Memory B cell (primary cell): ENCODE measurements at regions not wholly inside any gene's neighbourhood (a gene's known extent, or its start where the extent isn't known, plus 50 kb on each side); places are given as distances from the start of the nearest gene placed in this dataset.

Source experiments
- ATAC-seq: fragments of 150-1000 bp; cut with Tn5 transposase; 2 replicates; pipeline ENCODE4 v1.10.0; 2021; ENCODE audit warnings: low read depth, mild to moderate bottlenecking, moderate library complexity
- DNase-seq, 2 donors: peaks; one replicate each; pipeline ENCODE4 v3.0.0; 2022; ENCODE audit warnings: low spot score in 2 of 2
- H3K27ac Mint-ChIP-seq: one replicate; pipeline ENCODE4 v1.8.0; 2022; ENCODE audit warnings: mild to moderate bottlenecking, moderate library complexity, mixed read lengths
- H3K27me3 Mint-ChIP-seq: one replicate; pipeline ENCODE4 v1.8.0; 2022; ENCODE audit warnings: mixed read lengths
- H3K36me3 Mint-ChIP-seq: one replicate; pipeline ENCODE4 v1.8.0; 2022; ENCODE audit warnings: mild to moderate bottlenecking, mixed read lengths
- H3K4me1 Mint-ChIP-seq: one replicate; pipeline ENCODE4 v1.8.0; 2022; ENCODE audit warnings: mixed read lengths
- H3K4me3 Mint-ChIP-seq: one replicate; pipeline ENCODE4 v1.8.0; 2022; ENCODE audit warnings: mild to moderate bottlenecking, moderate library complexity, mixed read lengths
- H3K9me3 Mint-ChIP-seq: one replicate; pipeline ENCODE4 v1.8.0; 2022; ENCODE audit warnings: mixed read lengths

- DNase-seq (no peak), ATAC-seq (no peak)
- peaks cover 3% of the 10 kb centered on the region for H3K4me1 Mint-ChIP-seq
- no peak overlapping the region for H3K27ac Mint-ChIP-seq
- H3K27me3 Mint-ChIP-seq, result peaks cover 4% of the 10 kb centered on the region
- H3K4me3 Mint-ChIP-seq, result no peak overlapping the region
- H3K36me3 Mint-ChIP-seq, result no peaks in the 10 kb centered on the region
- no peaks in the 10 kb centered on the region for H3K9me3 Mint-ChIP-seq
Measured at GRCh38 chr4:111650146-111650545, 495.1 kb upstream of the FAM241A start.

GRCh38 chr4:111650674-111651086 lies 494.6 kb upstream of the FAM241A start:
- Mint-ChIP-seq H3K9me3 (no peaks in the 10 kb centered on the region), H3K4me1 (peaks cover 3% of the 10 kb centered on the region), H3K27me3 (peaks cover 4% of the 10 kb centered on the region), H3K27ac (no peak overlapping the region), H3K36me3 (no peaks in the 10 kb centered on the region), H3K4me3 (no peak overlapping the region)
- DNase-seq, result no peak
- ATAC-seq, result no peak

DNA sequence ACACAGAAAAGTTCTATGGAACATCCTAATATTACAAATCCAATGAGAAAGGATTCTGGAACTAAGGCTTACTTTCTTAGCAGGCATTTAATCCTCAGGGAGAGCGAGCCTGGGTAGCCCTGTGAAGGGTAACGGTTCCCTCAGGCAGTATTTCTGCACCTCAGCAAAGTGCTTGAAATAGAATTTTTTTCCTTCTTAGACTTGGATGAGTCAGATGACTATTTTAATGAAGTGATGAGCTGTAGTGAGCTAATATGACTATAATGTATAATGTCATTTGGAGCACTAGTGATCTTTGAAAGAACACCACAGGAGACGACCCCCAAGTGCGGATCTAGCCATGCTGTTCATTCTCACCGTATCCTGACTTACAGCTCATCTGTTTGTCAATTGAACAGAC lies 493.0 kb upstream of the FAM241A start:
- Mint-ChIP-seq H3K4me1 (peaks cover 3% of the 10 kb centered on the region), H3K9me3 (no peaks in the 10 kb centered on the region), H3K27me3 (peaks cover 4% of the 10 kb centered on the region), H3K4me3 (no peak overlapping the region), H3K36me3 (no peaks in the 10 kb centered on the region), H3K27ac (no peak overlapping the region)
- ATAC-seq, result no peak
- no peak for DNase-seq

DNA sequence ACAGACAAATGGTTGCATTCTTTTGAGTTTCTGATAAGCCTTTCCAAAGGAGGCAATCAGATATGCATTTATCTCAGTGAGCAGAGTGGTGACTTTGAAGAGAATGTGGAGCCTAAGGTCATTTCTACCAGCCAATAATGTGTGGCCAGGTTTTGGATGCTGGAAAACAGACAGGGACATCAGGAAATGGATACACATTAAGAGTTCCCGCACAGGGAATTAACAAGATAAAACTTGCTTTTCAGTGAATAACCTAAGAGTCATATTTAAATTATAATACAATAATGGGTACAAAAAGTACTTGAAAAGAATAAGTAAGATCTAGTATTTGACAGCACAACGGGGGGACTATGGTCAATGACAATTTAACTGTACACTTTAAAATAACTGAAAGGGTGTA lies 492.3 kb upstream of the FAM241A start:
- no peak overlapping the region for H3K4me3 Mint-ChIP-seq
- H3K4me1 Mint-ChIP-seq, result peaks cover 3% of the 10 kb centered on the region
- H3K36me3 Mint-ChIP-seq, result no peaks in the 10 kb centered on the region
- peaks cover 4% of the 10 kb centered on the region for H3K27me3 Mint-ChIP-seq
- no peak for ATAC-seq
- H3K27ac Mint-ChIP-seq, result no peak overlapping the region
- H3K9me3 Mint-ChIP-seq, result no peaks in the 10 kb centered on the region
- DNase-seq, result no peak

DNA sequence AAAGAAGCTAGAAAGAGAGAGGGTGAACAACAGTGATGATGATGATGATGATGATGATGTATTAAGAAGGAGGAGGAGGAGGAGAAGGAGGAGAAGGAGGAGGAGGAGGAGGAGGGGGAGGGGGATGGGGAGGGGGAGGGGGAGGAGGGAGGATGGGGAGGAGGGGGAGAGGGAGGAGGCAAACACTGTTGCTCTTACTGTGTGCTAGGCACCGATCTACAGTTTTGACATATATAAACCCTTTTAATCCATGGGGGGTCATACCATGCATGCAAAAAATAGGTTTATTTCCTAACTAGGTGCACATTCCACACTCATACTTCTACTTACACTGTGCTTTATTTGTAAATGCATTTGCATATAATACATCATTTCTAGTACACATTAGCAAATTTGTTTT lies 482.8 kb upstream of the FAM241A start:
- no peak for DNase-seq
- Mint-ChIP-seq H3K4me1 (peaks cover 3% of the 10 kb centered on the region), H3K9me3 (peaks cover 3% of the 10 kb centered on the region), H3K36me3 (no peaks in the 10 kb centered on the region), H3K27ac (no peak overlapping the region), H3K27me3 (no peaks in the 10 kb centered on the region), H3K4me3 (no peak overlapping the region)
- ATAC-seq, result no peak

- Mint-ChIP-seq H3K36me3 (no peaks in the 10 kb centered on the region), H3K4me3 (no peak overlapping the region), H3K27ac (no peak overlapping the region), H3K9me3 (peaks cover 3% of the 10 kb centered on the region), H3K4me1 (peaks cover 3% of the 10 kb centered on the region), H3K27me3 (no peaks in the 10 kb centered on the region)
- no peak for DNase-seq
- no peak for ATAC-seq
Measured at GRCh38 chr4:111664308-111664945, 480.8 kb upstream of the FAM241A start.

DNA sequence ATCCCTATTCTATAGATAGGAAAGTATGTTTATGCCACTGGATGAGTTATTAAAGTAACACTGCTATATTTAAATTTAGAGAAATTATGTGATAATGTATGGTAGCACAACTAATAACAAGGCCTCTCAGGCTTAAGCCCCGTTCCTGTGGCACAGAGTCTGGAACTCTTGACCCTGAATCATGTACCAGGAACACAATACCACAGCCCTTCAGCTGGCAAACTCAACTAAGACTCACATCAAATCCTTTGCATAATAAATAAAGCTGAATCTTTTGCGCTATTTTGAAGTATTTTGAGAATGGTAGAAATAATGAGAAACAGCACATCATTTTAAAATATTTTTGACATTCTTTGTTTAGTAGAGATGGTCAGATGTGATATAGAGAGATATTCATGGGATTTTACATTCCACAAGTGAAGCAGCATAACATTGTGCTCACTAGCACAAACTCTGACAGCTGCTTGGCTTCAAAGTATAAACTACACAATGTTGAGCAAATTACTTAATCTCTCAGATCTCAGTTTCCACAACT lies 478.4 kb upstream of the FAM241A start:
- ATAC-seq (no peak), DNase-seq (no peak)
- Mint-ChIP-seq H3K27me3 (no peaks in the 10 kb centered on the region), H3K4me3 (no peak overlapping the region), H3K9me3 (peaks cover 3% of the 10 kb centered on the region), H3K4me1 (peaks cover 3% of the 10 kb centered on the region), H3K36me3 (no peaks in the 10 kb centered on the region), H3K27ac (no peak overlapping the region)

GRCh38 chr4:111671756-111672155 lies 473.5 kb upstream of the FAM241A start:
- Mint-ChIP-seq H3K36me3 (no peaks in the 10 kb centered on the region), H3K9me3 (no peaks in the 10 kb centered on the region), H3K4me3 (no peak overlapping the region), H3K27me3 (no peaks in the 10 kb centered on the region), H3K27ac (no peak overlapping the region), H3K4me1 (no peaks in the 10 kb centered on the region)
- ATAC-seq (no peak), DNase-seq (no peak)

- Mint-ChIP-seq H3K9me3 (no peaks in the 10 kb centered on the region), H3K36me3 (no peaks in the 10 kb centered on the region)
Measured at GRCh38 chr4:111675746-111676145, 469.5 kb upstream of the FAM241A start.

DNA sequence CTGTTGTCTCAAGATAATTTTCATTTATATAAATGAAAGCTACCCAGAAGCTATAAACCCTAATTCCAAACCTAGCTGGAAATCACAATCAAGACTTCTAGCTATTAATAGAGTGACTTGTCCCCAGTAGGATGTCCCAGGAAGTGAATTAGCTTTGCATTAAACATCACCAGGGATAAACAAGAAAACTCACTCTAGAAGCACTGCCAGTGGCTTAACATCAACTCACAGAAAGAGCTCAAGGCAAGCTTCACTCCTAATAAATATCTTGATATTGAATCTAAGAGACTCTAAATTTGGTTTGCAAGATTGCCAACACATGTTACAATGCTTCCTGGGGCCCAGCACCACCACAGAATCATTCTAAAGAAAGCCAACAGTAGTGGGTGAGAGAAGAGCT lies 468.7 kb upstream of the FAM241A start:
- Mint-ChIP-seq H3K36me3 (no peaks in the 10 kb centered on the region), H3K4me3 (no peak overlapping the region), H3K4me1 (peaks cover 2% of the 10 kb centered on the region), H3K9me3 (no peaks in the 10 kb centered on the region), H3K27me3 (no peaks in the 10 kb centered on the region), H3K27ac (no peak overlapping the region)
- DNase-seq, result no peak
- no peak for ATAC-seq

More at GRCh38 chr4:111675746-111676145, 469.5 kb upstream of the FAM241A start:
- Mint-ChIP-seq H3K27me3 (no peaks in the 10 kb centered on the region), H3K4me1 (peaks cover 2% of the 10 kb centered on the region), H3K4me3 (no peak overlapping the region), H3K27ac (no peak overlapping the region)
- no peak for ATAC-seq
- DNase-seq, result no peak

GRCh38 chr4:111678479-111678878 lies 466.8 kb upstream of the FAM241A start:
- Mint-ChIP-seq H3K9me3 (no peaks in the 10 kb centered on the region), H3K4me1 (peaks cover 2% of the 10 kb centered on the region), H3K27me3 (no peaks in the 10 kb centered on the region), H3K36me3 (no peaks in the 10 kb centered on the region), H3K27ac (no peak overlapping the region), H3K4me3 (no peak overlapping the region)
- ATAC-seq (no peak), DNase-seq (no peak)

DNA sequence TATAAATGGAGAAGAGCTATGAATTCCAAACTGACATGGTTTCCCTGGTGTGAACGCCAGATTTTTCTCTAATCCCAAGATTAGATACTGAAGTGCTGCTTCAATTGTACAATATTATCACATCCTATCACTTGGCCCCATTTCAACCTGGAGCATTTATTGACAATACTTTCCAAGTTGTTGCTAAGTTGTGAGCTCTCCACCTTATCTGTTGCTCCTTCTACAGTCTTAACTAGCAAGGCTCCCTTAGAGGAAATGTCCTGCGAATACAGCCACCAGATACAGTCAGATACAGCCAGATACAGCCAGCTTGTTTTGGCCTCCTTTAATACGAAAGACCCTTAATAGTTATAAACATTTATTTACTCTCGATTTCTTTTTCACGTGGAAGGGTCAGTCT lies 466.3 kb upstream of the FAM241A start:
- H3K4me1 Mint-ChIP-seq, result peaks cover 2% of the 10 kb centered on the region
- no peaks in the 10 kb centered on the region for H3K36me3 Mint-ChIP-seq
- no peaks in the 10 kb centered on the region for H3K27me3 Mint-ChIP-seq
- DNase-seq, result no peak
- H3K9me3 Mint-ChIP-seq, result no peaks in the 10 kb centered on the region
- no peak for ATAC-seq
- no peak overlapping the region for H3K4me3 Mint-ChIP-seq
- no peak overlapping the region for H3K27ac Mint-ChIP-seq

- H3K4me1 Mint-ChIP-seq, result peaks cover 2% of the 10 kb centered on the region
- H3K27me3 Mint-ChIP-seq, result no peaks in the 10 kb centered on the region
- H3K36me3 Mint-ChIP-seq, result no peaks in the 10 kb centered on the region
- ATAC-seq (no peak), DNase-seq (no peak)
- no peak overlapping the region for H3K4me3 Mint-ChIP-seq
- H3K27ac Mint-ChIP-seq, result no peak overlapping the region
- no peaks in the 10 kb centered on the region for H3K9me3 Mint-ChIP-seq
Measured at GRCh38 chr4:111681270-111681669, 464.0 kb upstream of the FAM241A start.

DNA sequence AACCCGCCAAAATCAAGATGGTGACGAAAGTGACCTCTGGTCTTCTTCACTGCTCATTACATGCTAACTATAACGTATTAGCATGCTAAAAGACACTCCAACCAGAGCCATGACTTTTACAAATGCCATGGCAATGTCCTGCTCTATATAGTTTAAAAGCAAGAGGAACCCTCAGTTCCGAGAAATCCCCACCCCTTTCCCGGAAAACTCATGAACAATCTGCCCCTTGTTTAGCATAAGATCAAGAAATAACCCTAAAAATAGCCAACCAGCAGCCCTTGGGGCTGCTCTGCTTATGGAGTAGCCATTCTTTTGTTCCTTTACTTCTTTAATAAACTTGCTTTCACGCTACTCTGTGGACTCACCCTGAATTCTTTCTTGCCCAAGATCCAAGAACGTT lies 463.5 kb upstream of the FAM241A start:
- Mint-ChIP-seq H3K9me3 (no peaks in the 10 kb centered on the region), H3K27ac (no peak overlapping the region), H3K4me1 (peaks cover 2% of the 10 kb centered on the region), H3K4me3 (no peak overlapping the region), H3K27me3 (no peaks in the 10 kb centered on the region), H3K36me3 (no peaks in the 10 kb centered on the region)
- no peak for DNase-seq
- no peak for ATAC-seq

DNA sequence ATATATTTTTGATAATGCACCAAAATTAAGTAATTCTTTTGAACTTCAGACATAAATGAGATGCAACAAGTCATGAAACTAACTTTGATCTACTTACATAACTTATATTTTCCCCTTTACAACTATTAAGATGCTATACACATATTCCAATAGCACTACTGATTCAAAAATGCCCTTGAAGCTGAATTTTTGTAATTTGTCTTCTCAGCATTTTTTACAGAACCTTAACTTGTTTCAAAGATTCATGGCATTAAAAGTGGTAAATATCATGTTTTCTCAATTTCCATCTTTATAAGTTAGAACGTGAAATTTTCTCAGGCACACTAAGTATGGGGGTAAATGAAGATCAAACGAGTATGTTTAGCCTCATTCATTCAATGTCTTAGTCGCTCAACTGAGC lies 460.0 kb upstream of the FAM241A start:
- Mint-ChIP-seq H3K9me3 (no peaks in the 10 kb centered on the region), H3K27me3 (no peaks in the 10 kb centered on the region), H3K36me3 (no peaks in the 10 kb centered on the region), H3K27ac (no peak overlapping the region), H3K4me3 (no peak overlapping the region), H3K4me1 (no peaks in the 10 kb centered on the region)
- DNase-seq (no peak), ATAC-seq (no peak)
